SK-N-SH treated with all-trans-retinoic acid at 6 μM for 48 hours (cell line): ENCODE measurements at regions not wholly inside any gene's neighbourhood (a gene's known extent, or its start where the extent isn't known, plus 50 kb on each side); places are given as distances from the start of the nearest gene placed in this dataset.

ENCODE experiments used
- ATAC-seq: fragments of 200-7000 bp; cut with Tn5 transposase; 3 replicates; pipeline ENCODE4 v1.9.1; 2020; ENCODE audit warnings: mild to moderate bottlenecking, moderate library complexity
- ARNTL ChIP-seq: fragments of 450-650 bp; formaldehyde crosslinking; IDR thresholded peaks from 2 replicates; pipeline ENCODE4 v1.5.0; 2020; ENCODE audit warnings: low read depth, mild to moderate bottlenecking, moderate library complexity, borderline replicate concordance
- BACH2 ChIP-seq: fragments of 250-450 bp; sonication (Bioruptor Pico); IDR thresholded peaks from 2 replicates; pipeline ENCODE4 v1.9.0; 2021; ENCODE audit warnings: mild to moderate bottlenecking, borderline replicate concordance
- CREB5 ChIP-seq: fragments of 250-450 bp; sonication (Bioruptor Pico); IDR thresholded peaks from 2 replicates; pipeline ENCODE4 v1.5.1; 2020; ENCODE audit warnings: low read depth, mild to moderate bottlenecking, moderate library complexity
- CSDC2 ChIP-seq: fragments of 250-450 bp; sonication (Bioruptor Pico); IDR thresholded peaks from 2 replicates; pipeline ENCODE4 v1.5.0; 2020; ENCODE audit warnings: mild to moderate bottlenecking, moderate library complexity
- CSRNP3 ChIP-seq: fragments of 250-450 bp; sonication (Bioruptor Pico); IDR thresholded peaks from 2 replicates; pipeline ENCODE4 v1.5.1; 2021; ENCODE audit warnings: mild to moderate bottlenecking, moderate library complexity
- ESRRG ChIP-seq: fragments of 250-450 bp; sonication (Bioruptor Pico); IDR thresholded peaks from 2 replicates; pipeline ENCODE4 v1.6.1; 2021; ENCODE audit warnings: mild to moderate bottlenecking
- GLIS3 ChIP-seq: fragments of 250-450 bp; sonication (Bioruptor Pico); IDR thresholded peaks from 2 replicates; pipeline ENCODE4 v1.5.0; 2020; ENCODE audit warnings: mild to moderate bottlenecking, moderate library complexity
- ISL1 ChIP-seq: fragments of 250-450 bp; sonication (Bioruptor Pico); IDR thresholded peaks from 2 replicates; pipeline ENCODE4 v2.1.2; 2022; ENCODE audit warnings: mild to moderate bottlenecking, moderate library complexity
- OSR1 ChIP-seq: fragments of 250-450 bp; sonication (Bioruptor Pico); IDR thresholded peaks from 2 replicates; pipeline ENCODE4 v1.8.0; 2022; ENCODE audit warnings: moderate library complexity, mild to moderate bottlenecking, inconsistent platforms
- PATZ1 ChIP-seq: fragments of 250-450 bp; sonication (Bioruptor Pico); IDR thresholded peaks from 2 replicates; pipeline ENCODE4 v1.8.0; 2020; ENCODE audit warnings: mild to moderate bottlenecking, moderate library complexity, borderline replicate concordance
- POU6F1 ChIP-seq: fragments of 250-450 bp; sonication (Bioruptor Pico); IDR thresholded peaks from 2 replicates; pipeline ENCODE4 v1.8.0; 2021; ENCODE audit warnings: low read depth, mild to moderate bottlenecking, moderate library complexity, borderline replicate concordance
- PPARA ChIP-seq: fragments of 250-450 bp; sonication (Bioruptor Pico); IDR thresholded peaks from 2 replicates; pipeline ENCODE4 v1.5.0; 2020; ENCODE audit warnings: mild to moderate bottlenecking, borderline replicate concordance
- RARB ChIP-seq: fragments of 250-450 bp; sonication (Bioruptor Pico); IDR thresholded peaks from 2 replicates; pipeline ENCODE4 v1.8.0; 2021; ENCODE audit warnings: mild to moderate bottlenecking, moderate library complexity
- SNAI2 ChIP-seq: fragments of 250-450 bp; sonication (Bioruptor Pico); IDR thresholded peaks from 2 replicates; pipeline ENCODE4 v1.5.0; 2020; ENCODE audit warnings: mild to moderate bottlenecking, moderate library complexity
- TSHZ2 ChIP-seq: fragments of 250-450 bp; sonication (Bioruptor Pico); IDR thresholded peaks from 2 replicates; pipeline ENCODE4 v1.5.0; 2020; ENCODE audit warnings: mild to moderate bottlenecking, moderate library complexity
- ZC3H10 ChIP-seq: fragments of 250-450 bp; sonication (Bioruptor Pico); IDR thresholded peaks from 2 replicates; pipeline ENCODE4 v1.5.1; 2021; ENCODE audit warnings: mild to moderate bottlenecking, moderate library complexity
- ZFP3 ChIP-seq: fragments of 250-450 bp; sonication (Bioruptor Pico); IDR thresholded peaks from 2 replicates; pipeline ENCODE4 v1.5.0; 2020; ENCODE audit warnings: mild to moderate bottlenecking, moderate library complexity
- ZFP30 ChIP-seq: fragments of 450-650 bp; formaldehyde crosslinking; IDR thresholded peaks from 2 replicates; pipeline ENCODE4 v1.5.0; 2022; ENCODE audit warnings: mild to moderate bottlenecking, moderate library complexity
- ZNF565 ChIP-seq: fragments of 450-650 bp; formaldehyde crosslinking; conservative IDR thresholded peaks from 2 replicates; pipeline ENCODE4 v1.5.0; 2020; ENCODE audit warnings: low read depth, mild to moderate bottlenecking, moderate library complexity
- ZNF70 ChIP-seq: fragments of 450-650 bp; formaldehyde crosslinking; IDR thresholded peaks from 2 replicates; pipeline ENCODE4 v1.5.0; 2020; ENCODE audit warnings: mild to moderate bottlenecking, moderate library complexity

- TF ChIP-seq TSHZ2, result no peak
Measured at GRCh38 chr10:4050061-4050460, 265.1 kb upstream of the KLF6 start (continued).

- no peak for ATAC-seq
- TF ChIP-seq CSDC2 (no peak), RARB (CRISPR knock-in tag) (no peak), ZNF565 (no peak), ESRRG (CRISPR knock-in tag) (no peak), ZNF70 (CRISPR knock-in tag) (no peak), TSHZ2 (no peak), CSRNP3 (CRISPR knock-in tag) (no peak), ZFP3 (no peak)
- TF ChIP-seq, all 23 proteins: peak for 0
Measured at GRCh38 chr10:4049348-4049747, 264.3 kb upstream of the KLF6 start.

- no peak for ATAC-seq
- no peak for TF ChIP-seq PPARA (CRISPR knock-in tag)
- no peak for TF ChIP-seq CSDC2
- TF ChIP-seq ZNF70 (CRISPR knock-in tag), result no peak
- TF ChIP-seq ZFP30 (CRISPR knock-in tag), result no peak
- no peak for TF ChIP-seq GLIS3 (CRISPR knock-in tag)
Measured at GRCh38 chr10:4048236-4048864, 263.3 kb upstream of the KLF6 start.

- ATAC-seq, result no peak
- TF ChIP-seq CSRNP3 (CRISPR knock-in tag), result no peak
- no peak for TF ChIP-seq ARNTL (CRISPR knock-in tag)
- TF ChIP-seq ZC3H10 (CRISPR knock-in tag), result no peak
- TF ChIP-seq ISL1 (CRISPR knock-in tag), result no peak
- no peak for TF ChIP-seq ZNF565
- TF ChIP-seq ESRRG (CRISPR knock-in tag), result no peak
- TF ChIP-seq PATZ1 (CRISPR knock-in tag), result no peak
- no peak for TF ChIP-seq OSR1 (CRISPR knock-in tag)
- no peak for TF ChIP-seq ZNF70 (CRISPR knock-in tag)
- TF ChIP-seq GLIS3 (CRISPR knock-in tag), result no peak
- no peak for TF ChIP-seq ZFP3
- no peak for TF ChIP-seq SNAI2 (CRISPR knock-in tag)
- TF ChIP-seq POU6F1 (CRISPR knock-in tag), result no peak
- no peak for TF ChIP-seq CREB5 (CRISPR knock-in tag)
- no peak for TF ChIP-seq ZFP30 (CRISPR knock-in tag)
- TF ChIP-seq BACH2 (CRISPR knock-in tag), result no peak
Measured at GRCh38 chr10:4046712-4047354, 261.8 kb upstream of the KLF6 start.
